GM18519 (cell line): ENCODE measurements at regions not wholly inside any gene's neighbourhood (a gene's known extent, or its start where the extent isn't known, plus 50 kb on each side); places are given as distances from the start of the nearest gene placed in this dataset.
A peak's percentile ranks its signal among the peaks of the same experiment; 100 is the strongest.
"Not testable (repeated sequence)": the region's sequence is repeated elsewhere in the genome, so short reads cannot be mapped to it uniquely, and the experiment has no call there.

Experiments used
- ATAC-seq: cut with Tn5 transposase; IDR thresholded peaks from one replicate; pipeline ENCODE4 v1.9.1; 2021; ENCODE audit warnings: mild to moderate bottlenecking, moderate library complexity; ENCODE audit not compliant: unreplicated experiment, low FRiP score

DNA sequence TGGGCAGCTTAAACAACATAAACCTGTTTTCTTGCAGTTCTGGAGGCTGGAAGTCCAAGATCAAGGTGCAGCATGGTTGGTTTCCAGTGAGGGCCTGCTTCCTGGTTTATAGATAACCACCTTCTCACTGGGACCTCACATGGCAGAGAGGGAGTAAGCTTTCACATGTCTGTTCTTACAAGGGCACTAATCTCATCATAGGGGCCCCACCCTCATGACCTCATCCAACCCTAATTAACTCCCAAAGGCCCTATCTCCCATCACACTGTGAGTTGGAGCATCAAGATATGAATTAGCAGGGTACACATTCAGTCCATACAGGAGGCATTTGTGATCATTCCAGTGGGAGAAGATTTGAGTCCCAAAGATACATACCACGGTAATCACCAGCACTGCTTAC lies 50.5 kb upstream of the GRIN2A start:
- ATAC-seq, result no peak

- ATAC-seq, result no peak
Measured at GRCh38 chr16:10239640-10240039, 57.4 kb upstream of the GRIN2A start.

GRCh38 chr16:10240854-10241613 lies 58.8 kb upstream of the GRIN2A start:
- no peak for ATAC-seq

DNA sequence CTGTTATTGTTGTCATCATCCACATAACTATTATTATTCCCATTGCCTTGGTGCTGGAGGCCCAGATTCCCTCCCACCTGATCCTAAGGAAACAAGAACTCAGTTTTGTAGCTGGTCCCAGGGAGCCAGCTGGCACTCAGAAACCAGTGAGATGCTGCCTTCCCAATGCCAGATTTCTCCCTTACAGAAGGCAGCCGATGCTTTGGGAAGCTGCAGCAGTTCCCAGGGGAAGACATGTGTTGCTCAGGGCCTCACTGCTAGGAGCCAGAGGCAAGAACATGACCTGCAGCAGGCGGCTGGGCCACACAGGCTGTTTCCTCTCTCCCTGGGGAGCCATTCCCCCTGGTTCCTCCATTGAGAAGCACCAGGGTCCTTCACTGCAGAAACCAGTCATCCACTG lies 59.9 kb upstream of the GRIN2A start:
- no peak for ATAC-seq

GRCh38 chr16:10242916-10243315 lies 60.7 kb upstream of the GRIN2A start:
- no peak for ATAC-seq

DNA sequence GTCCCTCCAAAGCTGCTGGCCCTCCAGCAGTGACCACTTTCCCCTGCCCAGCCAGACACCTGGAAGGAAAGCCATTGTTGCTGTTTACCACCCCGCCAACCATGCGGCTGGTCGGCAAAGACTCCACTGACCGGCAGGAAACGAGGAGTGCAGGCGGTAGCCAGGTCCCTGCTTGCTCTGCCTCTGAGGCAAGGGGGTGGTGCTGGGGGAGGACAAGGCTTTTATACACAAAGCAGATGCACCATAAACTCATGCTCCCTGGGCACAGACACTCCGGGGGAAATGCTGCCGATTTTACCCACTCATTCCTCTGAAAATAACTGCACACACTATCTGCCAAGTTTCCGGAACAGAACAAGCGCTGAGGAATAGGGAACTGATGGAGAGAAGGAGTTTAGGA lies 62.8 kb upstream of the GRIN2A start:
- no peak for ATAC-seq

- ATAC-seq, result no peak
Measured at GRCh38 chr16:10250137-10250828, 68.1 kb upstream of the GRIN2A start.

GRCh38 chr16:10252155-10252554 lies 69.9 kb upstream of the GRIN2A start:
- no peak for ATAC-seq

DNA sequence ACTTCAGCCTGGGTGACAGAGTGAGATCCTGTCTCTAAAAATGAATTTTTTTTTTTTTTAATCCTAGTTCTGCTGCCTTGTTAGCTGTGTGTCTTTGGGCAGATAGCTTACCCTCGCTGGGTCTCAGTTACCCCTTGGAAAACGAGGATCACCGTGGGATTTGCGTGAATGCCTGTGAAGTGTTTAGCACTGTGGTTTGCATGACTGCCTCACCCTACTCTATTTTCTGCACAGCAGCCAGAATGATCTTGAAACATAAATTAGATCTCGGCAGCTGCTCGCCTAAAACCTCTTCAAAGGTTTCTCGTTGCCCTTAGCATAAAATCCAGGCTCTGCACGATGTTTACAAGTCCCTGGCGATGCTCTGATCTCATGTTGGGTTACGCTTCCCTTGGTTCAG lies 71.2 kb upstream of the GRIN2A start:
- no peak for ATAC-seq

- ATAC-seq, result no peak
Measured at GRCh38 chr16:10255728-10256127, 73.5 kb upstream of the GRIN2A start.

DNA sequence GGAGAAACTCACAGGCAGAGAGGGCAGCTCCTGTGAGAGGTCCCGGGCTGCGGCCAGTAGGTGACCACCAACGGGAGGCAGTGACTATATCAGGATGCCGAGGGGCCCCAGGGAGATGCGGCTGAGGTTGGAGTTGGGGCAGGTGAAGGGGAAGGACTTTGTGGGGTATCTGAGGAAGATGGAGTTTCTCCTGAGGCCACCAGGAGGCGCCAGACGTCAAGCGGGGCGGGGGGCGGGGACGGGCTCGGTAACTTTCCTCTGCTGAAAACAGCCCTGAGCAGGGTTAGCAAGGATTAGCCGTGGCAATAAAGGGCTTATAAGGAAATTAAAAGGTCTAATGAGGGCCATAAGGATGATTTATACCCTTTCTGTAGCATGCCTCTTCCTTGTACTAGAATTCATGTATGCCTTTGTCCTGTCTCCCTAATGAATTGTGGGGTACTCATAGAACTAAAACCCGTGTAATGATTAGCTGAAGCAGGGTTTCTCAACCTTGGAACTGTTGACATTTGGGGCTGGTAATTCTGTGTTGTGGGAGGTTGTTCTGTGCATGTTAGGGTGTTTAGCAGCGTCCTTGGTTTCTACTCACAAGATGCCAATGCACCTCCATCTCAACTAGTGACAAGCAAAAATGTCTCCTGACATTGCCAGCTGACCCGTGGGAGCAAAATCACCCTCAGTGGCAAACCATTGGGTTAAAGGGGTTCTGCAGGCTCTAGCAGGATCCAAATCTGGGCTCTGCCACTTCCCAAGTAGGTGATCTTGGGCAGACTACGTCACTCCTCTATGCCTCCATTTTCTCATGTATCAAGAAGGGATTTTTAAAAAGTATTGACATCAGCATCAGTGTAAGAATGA lies 74.8 kb upstream of the GRIN2A start:
- no peak for ATAC-seq

DNA sequence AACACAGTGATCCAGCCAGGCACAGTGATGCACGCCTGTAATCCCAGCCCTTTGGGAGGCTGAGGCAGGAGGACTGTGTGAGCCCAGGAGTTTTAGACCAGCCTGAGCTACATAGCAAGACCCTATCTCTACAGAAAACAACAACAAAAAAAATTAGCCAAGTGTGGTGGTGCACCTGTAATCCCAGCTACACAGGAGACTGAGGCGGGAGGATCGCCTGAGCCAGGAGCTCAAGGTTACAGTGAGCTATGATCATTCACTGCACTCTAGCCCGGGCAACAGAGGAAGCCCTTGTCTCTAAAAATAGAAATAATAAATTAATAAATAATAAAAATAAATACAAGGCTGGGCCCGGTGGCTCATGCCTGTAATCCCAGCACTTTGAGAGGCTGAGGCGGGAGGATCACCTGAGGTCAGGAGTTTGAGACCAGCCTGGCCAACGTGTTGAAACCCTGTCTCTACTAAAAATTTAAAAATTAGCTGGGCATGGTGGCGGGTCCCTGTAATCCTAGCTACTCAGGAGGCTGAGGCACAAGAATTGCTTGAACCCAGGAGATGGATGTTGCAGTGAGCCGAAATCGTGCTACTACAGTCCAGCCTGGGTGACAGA lies 75.5 kb upstream of the GRIN2A start:
- ATAC-seq, result not testable (repeated sequence)

GRCh38 chr16:10258930-10259603 lies 76.8 kb upstream of the GRIN2A start:
- ATAC-seq, result not testable (repeated sequence)

DNA sequence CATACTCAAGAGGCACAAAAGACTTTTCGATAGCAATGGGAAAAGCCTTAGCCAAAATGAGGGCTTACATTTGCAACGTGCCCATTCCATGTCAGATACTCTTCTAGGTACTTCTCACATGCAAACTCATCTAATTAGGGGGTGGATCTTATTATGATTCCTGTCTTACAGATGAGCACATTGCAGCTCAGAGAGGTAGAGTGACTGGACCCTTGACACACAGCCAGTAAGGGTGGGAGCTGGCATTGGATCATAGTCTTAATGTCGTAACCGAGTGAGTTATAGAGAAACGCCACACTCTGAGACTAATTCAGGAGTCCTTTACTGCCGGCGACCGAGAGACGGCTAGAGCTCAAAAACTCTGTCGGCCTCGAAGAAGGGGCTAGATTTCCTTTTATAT lies 78.8 kb upstream of the GRIN2A start:
- no peak for ATAC-seq

- not testable (repeated sequence) for ATAC-seq
Measured at GRCh38 chr16:10261526-10261925, 79.3 kb upstream of the GRIN2A start.

DNA sequence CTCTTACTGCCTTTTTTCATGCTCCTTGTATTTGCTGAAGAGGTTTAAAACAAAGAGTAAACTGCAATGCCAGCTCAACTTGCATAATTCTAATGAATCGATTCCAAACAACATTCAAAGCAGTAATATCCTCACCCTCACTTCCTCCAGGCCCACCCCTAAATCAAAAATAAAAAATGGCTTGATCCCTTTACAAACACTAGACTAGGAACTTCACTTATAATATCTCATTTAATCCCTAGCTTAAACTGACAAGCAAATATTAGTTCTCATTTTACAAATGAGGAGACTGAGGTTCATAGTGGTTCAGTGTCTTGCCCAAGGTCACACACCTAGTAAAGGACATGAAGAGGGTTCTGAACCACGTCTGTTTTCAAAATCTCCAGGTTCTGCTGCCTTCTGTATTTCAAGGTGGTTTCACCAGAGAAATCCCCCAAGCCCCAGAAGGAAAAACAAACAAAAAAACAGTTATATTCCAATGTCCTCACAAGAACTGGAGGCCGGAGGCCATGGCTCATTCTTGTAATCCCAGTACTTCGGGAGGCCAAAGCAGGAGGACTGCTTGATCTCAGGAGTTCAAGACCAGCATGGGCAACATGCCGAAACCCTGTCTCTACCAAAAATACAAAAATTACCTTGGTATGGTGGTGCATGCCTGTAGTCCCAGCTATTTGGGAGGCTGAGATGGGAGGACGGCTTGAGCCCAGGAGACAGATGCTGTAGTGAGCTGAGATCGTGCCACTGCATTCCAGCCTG lies 80.3 kb upstream of the GRIN2A start:
- ATAC-seq, result no peak

DNA sequence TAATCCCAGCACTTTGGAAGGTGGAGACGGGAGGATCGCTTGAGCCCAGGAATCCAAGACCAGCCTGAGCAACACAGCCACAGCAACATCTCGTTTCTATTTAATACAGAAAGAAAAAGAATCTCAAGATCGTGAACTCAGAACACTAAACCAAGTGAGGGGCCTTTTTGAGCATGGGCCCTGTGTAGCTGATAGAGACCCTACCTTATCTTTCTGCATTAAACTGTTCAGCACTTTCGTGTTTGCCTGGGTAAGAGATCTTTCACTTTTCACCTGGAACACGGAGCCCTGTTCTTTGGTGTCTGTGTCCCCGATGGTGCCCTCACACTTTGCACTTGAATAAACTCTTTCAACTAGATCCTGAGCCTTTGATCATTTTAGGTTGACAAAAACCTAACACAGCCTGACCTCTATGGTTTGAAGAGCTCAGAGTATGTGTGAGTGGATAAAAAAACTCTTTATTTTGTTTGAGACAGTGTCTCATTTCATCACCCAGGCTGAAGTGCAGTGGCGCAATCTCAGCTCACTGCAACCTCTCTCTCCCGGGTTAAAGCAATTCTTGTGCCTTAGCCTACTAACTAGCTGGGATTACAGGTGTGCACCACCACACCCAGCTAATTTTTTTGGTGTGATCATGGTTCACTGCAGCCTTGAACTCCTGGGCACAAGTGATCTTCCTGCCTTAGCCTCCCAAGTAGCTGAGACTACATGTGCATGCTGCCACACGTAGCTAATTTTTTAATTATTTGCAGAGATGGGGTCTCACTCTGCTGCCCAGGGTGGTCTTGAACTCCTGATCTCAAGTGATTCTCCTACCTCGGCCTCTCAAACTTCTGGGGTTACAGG lies 83.8 kb upstream of the GRIN2A start:
- no peak for ATAC-seq

DNA sequence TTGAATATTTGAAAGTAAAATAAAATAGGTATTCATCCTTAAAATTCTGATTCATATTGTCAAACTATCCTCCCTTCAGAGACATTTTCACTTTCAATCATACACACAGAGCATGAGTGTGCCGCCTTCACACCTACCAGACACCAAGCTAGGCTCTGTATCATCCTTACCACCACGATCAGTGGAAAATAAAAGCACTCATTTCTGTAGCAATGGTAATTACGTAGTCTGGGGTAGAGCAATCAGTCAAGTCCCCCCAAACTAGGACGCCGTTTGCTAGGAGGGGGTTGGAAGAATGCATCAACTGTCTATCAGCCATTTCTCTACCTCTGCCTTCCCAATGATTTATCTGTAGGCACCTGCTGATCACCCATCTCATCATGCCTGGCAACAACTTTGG lies 84.6 kb upstream of the GRIN2A start:
- peak; percentile 51 for ATAC-seq

DNA sequence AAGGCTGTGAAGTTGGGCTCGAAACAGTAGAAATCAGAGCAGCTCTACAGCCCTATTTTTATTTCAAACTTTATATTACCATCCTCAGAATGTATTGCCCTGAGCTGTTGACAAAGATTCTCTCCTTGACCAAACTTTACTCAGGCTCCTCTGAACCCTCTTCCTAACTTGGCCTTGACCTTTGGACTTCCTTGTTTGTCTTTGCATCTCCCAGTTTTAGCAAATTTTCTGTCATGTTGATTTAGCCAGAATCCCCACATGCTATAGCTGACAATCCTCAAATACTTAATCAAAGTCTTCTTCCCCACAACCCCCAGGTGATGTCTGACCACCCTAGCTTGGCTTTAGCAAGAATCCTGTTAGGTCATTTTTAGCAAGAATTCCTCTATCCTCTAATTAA lies 87.4 kb upstream of the GRIN2A start:
- ATAC-seq, result no peak
